Pancreas (tissue), 10 donors: ENCODE measurements at regions not wholly inside any gene's neighbourhood (a gene's known extent, or its start where the extent isn't known, plus 50 kb on each side); places are given as distances from the start of the nearest gene placed in this dataset.

Experiments
- ATAC-seq, 4 donors: fragments of 200-7000 bp; cut with Tn5 transposase; one replicate each; pipeline versions ENCODE4 v1.8.0 to v1.9.1; 2020; ENCODE audit warnings: mild to moderate bottlenecking in 4 of 4, moderate library complexity in 4 of 4
- DNase-seq, 6 donors: peaks; one replicate each; pipeline ENCODE4 v3.0.0-alpha.2; 2020
- FAIRE-seq: peaks from 2 replicates; lab custom pipeline; 2012; peaks lifted over from hg19 to GRCh38; lab: Jason Lieb, UNC
- H3K27ac ChIP-seq, 4 donors: fragments of 200-600 bp; sonication (generic); 1 replicate in 3 of 4; 2 replicates in 1 of 4; pipeline versions ENCODE4 v1.5.0 to v1.8.0; 2020
- H3K27me3 ChIP-seq, 4 donors: fragments of 200-600 bp; one replicate each; pipeline ENCODE4 v1.8.0; 2021
- H3K36me3 ChIP-seq, 3 donors: fragments of 200-600 bp; sonication (generic) in 1 of 3; one replicate each; pipeline versions ENCODE4 v1.5.0 to v1.8.0; 2020 to 2021
- H3K4me1 ChIP-seq, 3 donors: fragments of 200-600 bp; one replicate each; pipeline ENCODE4 v1.8.0; 2021
- H3K4me3 ChIP-seq, 4 donors: fragments of 200-600 bp; sonication (generic) in 2 of 4; one replicate each; pipeline versions ENCODE4 v1.5.0 to v1.8.0; 2020 to 2021
- H3K9me3 ChIP-seq, 4 donors: fragments of 200-600 bp; one replicate each; pipeline ENCODE4 v1.8.0; 2021
- CTCF ChIP-seq, 4 donors: fragments of 200-600 bp; sonication (generic) in 3 of 4; IDR thresholded peaks; one replicate each; pipeline versions ENCODE4 v1.5.0 to v1.8.0; 2021; ENCODE audit warnings: antibody characterized with exemption in 4 of 4
- WGBS, 2 donors: extraction: QIAGEN DNeasy Blood & Tissue Kit; methylation state at CpG; one replicate each; pipeline ENCODE4 v1.1.7; 2013; 5-methylcytosine and 5-hydroxymethylcytosine counted together
- intact Hi-C, 3 donors: fragments of 100-400 bp; cut with DNase I; formaldehyde crosslinking; loops; one replicate each; pipeline versions ENCODE4 v1.11.1 to v1.14.2; 2022
- donor health status: healthy with polysubstance abuse.
- donor health status: DM: no; HTN: no; CAD: no; lungs with moderate emphysema.
- donor health status: DM: no; HTN: no; CAD: no.
- donor health status: control.
- donor health status: control.
- donor health status: Bipolar disorder and iron deficiency.
- donor health status: DM: yes; HTN: yes; CAD: no.
- donor health status: DM: no; HTN: no; CAD: no.
- donor health status: DM: no; HTN: no; CAD: no.
- donor health status: DM: yes; HTN: yes; CAD: no.

GRCh38 chr12:105427883-105428282 is 97.4 kb downstream of the C12orf75 start:
- H3K27ac ChIP-seq = no peak overlapping the region
- ATAC-seq (no peak), DNase-seq (no peak), FAIRE-seq (no peak)
- H3K9me3 ChIP-seq = no peaks in the 10 kb centered on the region
- H3K4me1 ChIP-seq = peaks cover 0 to 4% (median 3%) of the 10 kb centered on the region in 3 donors
- no peak overlapping the region for H3K4me3 ChIP-seq
- no peaks in the 10 kb centered on the region for H3K36me3 ChIP-seq
- intact Hi-C loops = loop anchor here in 2 of 3 donors (10.0 kb wide), 2 partner anchors 707 to 797 kb away; partner anchors contain the start of gene NUAK1 (in 2 of the 2)
- no peak for TF ChIP-seq CTCF (IDR thresholded peaks at IDR 0.05)
- H3K27me3 ChIP-seq = no peaks in the 10 kb centered on the region

- Histone ChIP-seq H3K9me3 (no peaks in the 10 kb centered on the region), H3K27ac (no peak overlapping the region), H3K36me3 (no peaks in the 10 kb centered on the region), H3K4me1 (peaks cover 0 to 4% (median 3%) of the 10 kb centered on the region in 3 donors), H3K4me3 (no peak overlapping the region), H3K27me3 (no peaks in the 10 kb centered on the region)
- DNase-seq (no peak), ATAC-seq (no peak), FAIRE-seq (no peak)
- no peak for TF ChIP-seq CTCF (IDR thresholded peaks at IDR 0.05)
- intact Hi-C loops = loop anchor here in 2 of 3 donors (10.0 kb wide), 2 partner anchors 706 to 796 kb away; partner anchors contain the start of gene NUAK1 (in 2 of the 2)
- 56 to 70% methylated on average over 1 of the region's 1 CpG for WGBS, 2 donors
Observed at GRCh38 chr12:105428793-105429395, 98.4 kb downstream of the C12orf75 start.

GRCh38 chr12:105429511-105429910 is 99.0 kb downstream of the C12orf75 start:
- no peaks in the 10 kb centered on the region for H3K27me3 ChIP-seq
- no peak for ATAC-seq
- intact Hi-C loops = loop anchor here in 2 of 3 donors (10.0 kb wide), 2 partner anchors 705 to 795 kb away; partner anchors contain the start of gene NUAK1 (in 2 of the 2)

GRCh38 chr12:105431537-105432100 is 101.1 kb downstream of the C12orf75 start:
- intact Hi-C loops = no loop called here
- WGBS, 2 donors = 68 to 74% methylated on average over 2 of the region's 2 CpGs
- no peak for DNase-seq

More at GRCh38 chr12:105429511-105429910, 99.0 kb downstream of the C12orf75 start:
- DNase-seq = no peak
- Histone ChIP-seq H3K27ac (no peak overlapping the region), H3K4me1 (peaks cover 0 to 4% (median 3%) of the 10 kb centered on the region in 3 donors), H3K4me3 (no peak overlapping the region), H3K36me3 (no peaks in the 10 kb centered on the region), H3K9me3 (no peaks in the 10 kb centered on the region)
- FAIRE-seq = no peak
- 96 to 100% methylated on average over 1 of the region's 1 CpG for WGBS, 2 donors
- TF ChIP-seq CTCF (IDR thresholded peaks at IDR 0.05) = no peak

More at GRCh38 chr12:105431537-105432100, 101.1 kb downstream of the C12orf75 start:
- Histone ChIP-seq H3K27me3 (no peaks in the 10 kb centered on the region), H3K9me3 (no peaks in the 10 kb centered on the region), H3K4me3 (no peak overlapping the region), H3K36me3 (no peaks in the 10 kb centered on the region), H3K27ac (no peak overlapping the region), H3K4me1 (peaks cover 0 to 4% (median 3%) of the 10 kb centered on the region in 3 donors)
- ATAC-seq = no peak
- no peak for TF ChIP-seq CTCF (IDR thresholded peaks at IDR 0.05)
- no peak for FAIRE-seq
